ENCODE measurements at regions not wholly inside any gene's neighbourhood (a gene's known extent, or its start where the extent isn't known, plus 50 kb on each side); places are given as distances from the start of the nearest gene placed in this dataset.
A peak's percentile ranks its signal among the peaks of the same experiment; 100 is the strongest.

- no peak for TF ChIP-seq ZNF518A (tag by site-specific recombination; conservative IDR thresholded peaks at IDR 0.05; ENCODE audit: low read depth)
These were observed 87.5 kb upstream of the RNF152 start (continued) for GRCh38 chr18:61980355-61980754.

GRCh38 chr18:61975526-61976326 is 82.9 kb upstream of the RNF152 start:
- no peaks in the 10 kb centered on the region for H3K36me3 ChIP-seq (ENCODE audit: control insufficient read depth in 2 of 2, insufficient read depth in 1 of 2, low read length in 2 of 2)
- TF ChIP-seq FEZF1 (tag by site-specific recombination; IDR thresholded peaks at IDR 0.05) (0 out of 2 replicates have a peak, but pooled peaks have one; percentile 6), REST (tag by site-specific recombination; IDR thresholded peaks at IDR 0.05) (no peak), ATF2 (tag by site-specific recombination; IDR thresholded peaks at IDR 0.05; ENCODE audit: low read depth) (peak; percentile 26; the same call in 1 of the 2 replicates)
- peaks cover 10% of the 10 kb centered on the region; the same call in 1 of the 2 replicates for H3K4me1 ChIP-seq (ENCODE audit: control insufficient read depth, insufficient read depth, low read length)
- ChIA-PET CTCF (interaction anchor here (0.7 kb wide), 1 partner anchor 34 kb away, joined by 3 read pairs; no protein-coding TSS in a partner anchor), POLR2A (no interaction called here)
- H3K9me3 ChIP-seq (ENCODE audit: control insufficient read depth, insufficient read depth, low read depth, low read length) = no peaks in the 10 kb centered on the region; the same call in 1 of the 2 replicates
- no peak overlapping the region for H3K4me3 ChIP-seq (ENCODE audit: low read depth, low read length)
- no peak overlapping the region for H3K27ac ChIP-seq (ENCODE audit: extremely low read depth, low read depth, low read length)

- Histone ChIP-seq H3K4me1 (ENCODE audit: control insufficient read depth, insufficient read depth, low read length) (peaks cover 10% of the 10 kb centered on the region; the same call in 1 of the 2 replicates), H3K36me3 (ENCODE audit: control insufficient read depth in 2 of 2, insufficient read depth in 1 of 2, low read length in 2 of 2) (no peaks in the 10 kb centered on the region), H3K27ac (ENCODE audit: extremely low read depth, low read depth, low read length) (peak overlapping the region; percentile 30; the same call in 1 of the 2 replicates), H3K9me3 (ENCODE audit: control insufficient read depth, insufficient read depth, low read depth, low read length) (no peaks in the 10 kb centered on the region; the same call in 1 of the 2 replicates), H3K4me3 (ENCODE audit: low read depth, low read length) (no peak overlapping the region)
- ChIA-PET CTCF (no interaction called here), POLR2A (no interaction called here)
- TF ChIP-seq ZSCAN30 (tag by site-specific recombination; IDR thresholded peaks at IDR 0.05) (peak; percentile 61; the same call in 1 of the 2 replicates), PRDM6 (tag by site-specific recombination; IDR thresholded peaks at IDR 0.05) (peak; percentile 80), ZNF292 (tag by site-specific recombination; IDR thresholded peaks at IDR 0.05; ENCODE audit: borderline replicate concordance, low read depth) (no peak), ZBTB48 (tag by site-specific recombination; IDR thresholded peaks at IDR 0.05) (no peak), OVOL3 (tag by site-specific recombination; IDR thresholded peaks at IDR 0.05) (0 out of 2 replicates have a peak, but pooled peaks have one; percentile 21), ZNF133 (tag by site-specific recombination; IDR thresholded peaks at IDR 0.05) (0 out of 2 replicates have a peak, but pooled peaks have one; percentile 23), ZIC2 (tag by site-specific recombination; IDR thresholded peaks at IDR 0.05) (peak; percentile 99), ZNF585B (tag by site-specific recombination; IDR thresholded peaks at IDR 0.05) (no peak), FEZF1 (tag by site-specific recombination; IDR thresholded peaks at IDR 0.05) (peak; percentile 97), OSR2 (tag by site-specific recombination; IDR thresholded peaks at IDR 0.05) (peak; percentile 60), IKZF3 (tag by site-specific recombination; IDR thresholded peaks at IDR 0.05) (0 out of 2 replicates have a peak, but pooled peaks have one; percentile 16), ZNF596 (tag by site-specific recombination; IDR thresholded peaks at IDR 0.05) (peak; percentile 21; the same call in 1 of the 2 replicates)
These were observed 80.7 kb upstream of the RNF152 start for GRCh38 chr18:61973273-61974115.
